GM23338 (cell line): ENCODE measurements at regions not wholly inside any gene's neighbourhood (a gene's known extent, or its start where the extent isn't known, plus 50 kb on each side); places are given as distances from the start of the nearest gene placed in this dataset.

Source experiments
- ATAC-seq: fragments of 200-7000 bp; cut with Tn5 transposase; 3 replicates; pipeline ENCODE4 v1.9.1; 2020
- DNase-seq: peaks from one replicate; pipeline ENCODE4 v3.0.0-alpha.2; 2015; ENCODE audit warnings: low spot score
- H2AFZ ChIP-seq: fragments of 200-600 bp; sonication (generic); 2 replicates; pipeline ENCODE4 v1.8.0; 2016; ENCODE audit warnings: antibody characterized with exemption, mild to moderate bottlenecking, moderate library complexity
- H3F3A ChIP-seq: fragments of 200-600 bp; sonication (generic); replicated peaks from 2 replicates; pipeline ENCODE4 v1.8.0; 2017; ENCODE audit warnings: antibody characterized with exemption, mixed run types, low read depth
- H3K27ac ChIP-seq: fragments of 200-600 bp; sonication (generic); 2 replicates; pipeline ENCODE4 v1.6.1; 2016; ENCODE audit warnings: low read depth
- H3K27me3 ChIP-seq: fragments of 200-600 bp; sonication (generic); 2 replicates; pipeline ENCODE4 v1.8.0; 2016; ENCODE audit warnings: mild to moderate bottlenecking, mixed run types, moderate library complexity; ENCODE audit not compliant: insufficient read depth
- H3K36me3 ChIP-seq: fragments of 200-600 bp; sonication (generic); 2 replicates; pipeline ENCODE4 v1.8.0; 2016; ENCODE audit warnings: mild to moderate bottlenecking; ENCODE audit not compliant: insufficient read depth
- H3K4me1 ChIP-seq: fragments of 200-600 bp; sonication (generic); 2 replicates; pipeline ENCODE4 v1.8.0; 2016; ENCODE audit warnings: mild to moderate bottlenecking, moderate library complexity; ENCODE audit not compliant: insufficient read depth
- H3K4me2 ChIP-seq: fragments of 200-600 bp; sonication (generic); 2 replicates; pipeline ENCODE4 v1.7.1; 2017; ENCODE audit warnings: mixed run types
- H3K4me3 ChIP-seq: fragments of 200-600 bp; sonication (generic); 2 replicates; pipeline ENCODE4 v1.6.1; 2016; ENCODE audit warnings: mixed run types
- H3K79me2 ChIP-seq: fragments of 200-600 bp; sonication (generic); replicated peaks from 2 replicates; pipeline ENCODE4 v1.8.0; 2017; ENCODE audit warnings: mild to moderate bottlenecking; ENCODE audit not compliant: insufficient read depth
- H3K9me2 ChIP-seq: fragments of 200-600 bp; sonication (generic); 2 replicates; pipeline ENCODE4 v1.8.0; 2017; ENCODE audit not compliant: insufficient read depth
- H4K20me1 ChIP-seq: fragments of 200-600 bp; sonication (generic); replicated peaks from 2 replicates; pipeline ENCODE4 v1.8.0; 2017; ENCODE audit warnings: mild to moderate bottlenecking; ENCODE audit not compliant: insufficient read depth
- H3K27ac Mint-ChIP-seq: 2 replicates; pipeline ENCODE4 v1.8.0; 2020; ENCODE audit warnings: inconsistent platforms, mild to moderate bottlenecking, moderate library complexity, mixed read lengths
- H3K27me3 Mint-ChIP-seq: 3 replicates; pipeline ENCODE4 v1.8.0; 2022; ENCODE audit warnings: low read depth, mild to moderate bottlenecking, moderate library complexity, mixed read lengths, inconsistent platforms; ENCODE audit not compliant: insufficient read depth, poor library complexity
- H3K36me3 Mint-ChIP-seq: 3 replicates; pipeline ENCODE4 v1.8.0; 2021; ENCODE audit warnings: low read depth, mild to moderate bottlenecking, inconsistent platforms, moderate library complexity, mixed read lengths
- H3K4me1 Mint-ChIP-seq: 3 replicates; pipeline ENCODE4 v1.8.0; 2020; ENCODE audit warnings: mild to moderate bottlenecking, inconsistent platforms, mixed read lengths
- H3K4me3 Mint-ChIP-seq: 3 replicates; pipeline ENCODE4 v1.8.0; 2021; ENCODE audit warnings: moderate library complexity, mild to moderate bottlenecking, inconsistent platforms, mixed read lengths
- H3K9me3 Mint-ChIP-seq: 3 replicates; pipeline ENCODE4 v1.8.0; 2020; ENCODE audit warnings: moderate library complexity, mild to moderate bottlenecking, inconsistent platforms, mixed read lengths
- JUNB ChIP-seq: IDR thresholded peaks from one replicate; pipeline ENCODE4 v1.6.1; 2016; ENCODE audit warnings: antibody characterized with exemption; ENCODE audit not compliant: unreplicated experiment
- NANOG ChIP-seq: IDR thresholded peaks from 2 replicates; pipeline ENCODE4 v1.6.1; 2016; ENCODE audit warnings: antibody characterized with exemption, borderline replicate concordance
- POLR2AphosphoS5 ChIP-seq: IDR thresholded peaks from 2 replicates; pipeline ENCODE4 v1.6.1; 2016; ENCODE audit warnings: antibody characterized with exemption, low read depth
- ZNF331 ChIP-seq: fragments of 250-450 bp; sonication (Bioruptor Pico); IDR thresholded peaks from 2 replicates; pipeline ENCODE4 v1.5.0; 2020; ENCODE audit warnings: low read depth, mild to moderate bottlenecking, moderate library complexity
- TF ChIP-seq, protein P1 (sequence below): fragments of 250-450 bp; sonication (Bioruptor Pico); IDR thresholded peaks from 2 replicates; pipeline ENCODE4 v1.5.0; 2020; ENCODE audit warnings: mild to moderate bottlenecking, moderate library complexity
- TF ChIP-seq, protein P2 (sequence below): IDR thresholded peaks from 2 replicates; pipeline ENCODE4 v1.6.1; 2016; ENCODE audit warnings: antibody characterized with exemption
- TF ChIP-seq, protein P3 (sequence below): IDR thresholded peaks from one replicate; pipeline ENCODE4 v1.6.1; 2018; ENCODE audit warnings: antibody characterized with exemption; ENCODE audit not compliant: unreplicated experiment
- TF ChIP-seq, protein P4 (sequence below), 2 experiments: fragments of 200-600 bp in 1 of 2; sonication (generic) in 1 of 2; conservative IDR thresholded peaks; 2 replicates each; pipeline versions ENCODE4 v1.5.1 to v1.6.1; 2016 to 2017; ENCODE audit warnings: antibody characterized with exemption in 2 of 2, low read depth in 2 of 2, mild to moderate bottlenecking in 2 of 2, moderate library complexity in 1 of 2

DNA sequence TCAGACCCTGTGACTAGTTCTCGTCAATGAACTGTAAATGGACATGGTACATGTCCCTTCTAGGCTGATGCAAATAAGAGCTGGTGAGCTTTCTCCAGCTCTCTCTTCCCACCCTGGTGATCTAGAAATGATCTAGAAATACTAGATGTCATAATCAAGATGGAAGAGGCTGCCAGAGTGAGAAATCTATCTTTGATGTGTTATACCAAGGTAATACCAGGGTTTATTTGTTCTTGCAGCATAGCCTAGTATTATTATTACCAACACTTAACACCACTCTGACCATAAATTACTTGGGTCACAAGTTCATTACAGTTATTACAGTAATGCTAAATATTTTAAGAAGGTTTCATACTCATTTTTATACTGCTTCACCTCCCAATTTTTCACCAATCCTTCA, 138.4 kb upstream of the LMCD1 start (continued):
- TF ChIP-seq, protein P1, sequence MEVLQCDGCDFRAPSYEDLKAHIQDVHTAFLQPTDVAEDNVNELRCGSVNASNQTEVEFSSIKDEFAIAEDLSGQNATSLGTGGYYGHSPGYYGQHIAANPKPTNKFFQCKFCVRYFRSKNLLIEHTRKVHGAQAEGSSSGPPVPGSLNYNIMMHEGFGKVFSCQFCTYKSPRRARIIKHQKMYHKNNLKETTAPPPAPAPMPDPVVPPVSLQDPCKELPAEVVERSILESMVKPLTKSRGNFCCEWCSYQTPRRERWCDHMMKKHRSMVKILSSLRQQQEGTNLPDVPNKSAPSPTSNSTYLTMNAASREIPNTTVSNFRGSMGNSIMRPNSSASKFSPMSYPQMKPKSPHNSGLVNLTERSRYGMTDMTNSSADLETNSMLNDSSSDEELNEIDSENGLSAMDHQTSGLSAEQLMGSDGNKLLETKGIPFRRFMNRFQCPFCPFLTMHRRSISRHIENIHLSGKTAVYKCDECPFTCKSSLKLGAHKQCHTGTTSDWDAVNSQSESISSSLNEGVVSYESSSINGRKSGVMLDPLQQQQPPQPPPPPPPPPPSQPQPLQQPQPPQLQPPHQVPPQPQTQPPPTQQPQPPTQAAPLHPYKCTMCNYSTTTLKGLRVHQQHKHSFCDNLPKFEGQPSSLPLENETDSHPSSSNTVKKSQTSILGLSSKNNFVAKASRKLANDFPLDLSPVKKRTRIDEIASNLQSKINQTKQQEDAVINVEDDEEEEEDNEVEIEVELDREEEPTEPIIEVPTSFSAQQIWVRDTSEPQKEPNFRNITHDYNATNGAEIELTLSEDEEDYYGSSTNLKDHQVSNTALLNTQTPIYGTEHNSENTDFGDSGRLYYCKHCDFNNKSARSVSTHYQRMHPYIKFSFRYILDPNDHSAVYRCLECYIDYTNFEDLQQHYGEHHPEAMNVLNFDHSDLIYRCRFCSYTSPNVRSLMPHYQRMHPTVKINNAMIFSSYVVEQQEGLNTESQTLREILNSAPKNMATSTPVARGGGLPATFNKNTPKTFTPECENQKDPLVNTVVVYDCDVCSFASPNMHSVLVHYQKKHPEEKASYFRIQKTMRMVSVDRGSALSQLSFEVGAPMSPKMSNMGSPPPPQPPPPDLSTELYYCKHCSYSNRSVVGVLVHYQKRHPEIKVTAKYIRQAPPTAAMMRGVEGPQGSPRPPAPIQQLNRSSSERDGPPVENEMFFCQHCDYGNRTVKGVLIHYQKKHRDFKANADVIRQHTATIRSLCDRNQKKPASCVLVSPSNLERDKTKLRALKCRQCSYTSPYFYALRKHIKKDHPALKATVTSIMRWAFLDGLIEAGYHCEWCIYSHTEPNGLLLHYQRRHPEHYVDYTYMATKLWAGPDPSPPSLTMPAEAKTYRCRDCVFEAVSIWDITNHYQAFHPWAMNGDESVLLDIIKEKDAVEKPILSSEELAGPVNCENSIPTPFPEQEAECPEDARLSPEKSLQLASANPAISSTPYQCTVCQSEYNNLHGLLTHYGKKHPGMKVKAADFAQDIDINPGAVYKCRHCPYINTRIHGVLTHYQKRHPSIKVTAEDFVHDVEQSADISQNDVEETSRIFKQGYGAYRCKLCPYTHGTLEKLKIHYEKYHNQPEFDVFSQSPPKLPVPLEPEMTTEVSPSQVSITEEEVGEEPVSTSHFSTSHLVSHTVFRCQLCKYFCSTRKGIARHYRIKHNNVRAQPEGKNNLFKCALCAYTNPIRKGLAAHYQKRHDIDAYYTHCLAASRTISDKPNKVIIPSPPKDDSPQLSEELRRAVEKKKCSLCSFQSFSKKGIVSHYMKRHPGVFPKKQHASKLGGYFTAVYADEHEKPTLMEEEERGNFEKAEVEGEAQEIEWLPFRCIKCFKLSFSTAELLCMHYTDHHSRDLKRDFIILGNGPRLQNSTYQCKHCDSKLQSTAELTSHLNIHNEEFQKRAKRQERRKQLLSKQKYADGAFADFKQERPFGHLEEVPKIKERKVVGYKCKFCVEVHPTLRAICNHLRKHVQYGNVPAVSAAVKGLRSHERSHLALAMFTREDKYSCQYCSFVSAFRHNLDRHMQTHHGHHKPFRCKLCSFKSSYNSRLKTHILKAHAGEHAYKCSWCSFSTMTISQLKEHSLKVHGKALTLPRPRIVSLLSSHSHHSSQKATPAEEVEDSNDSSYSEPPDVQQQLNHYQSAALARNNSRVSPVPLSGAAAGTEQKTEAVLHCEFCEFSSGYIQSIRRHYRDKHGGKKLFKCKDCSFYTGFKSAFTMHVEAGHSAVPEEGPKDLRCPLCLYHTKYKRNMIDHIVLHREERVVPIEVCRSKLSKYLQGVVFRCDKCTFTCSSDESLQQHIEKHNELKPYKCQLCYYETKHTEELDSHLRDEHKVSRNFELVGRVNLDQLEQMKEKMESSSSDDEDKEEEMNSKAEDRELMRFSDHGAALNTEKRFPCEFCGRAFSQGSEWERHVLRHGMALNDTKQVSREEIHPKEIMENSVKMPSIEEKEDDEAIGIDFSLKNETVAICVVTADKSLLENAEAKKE: no peak
- TF ChIP-seq, protein P2, sequence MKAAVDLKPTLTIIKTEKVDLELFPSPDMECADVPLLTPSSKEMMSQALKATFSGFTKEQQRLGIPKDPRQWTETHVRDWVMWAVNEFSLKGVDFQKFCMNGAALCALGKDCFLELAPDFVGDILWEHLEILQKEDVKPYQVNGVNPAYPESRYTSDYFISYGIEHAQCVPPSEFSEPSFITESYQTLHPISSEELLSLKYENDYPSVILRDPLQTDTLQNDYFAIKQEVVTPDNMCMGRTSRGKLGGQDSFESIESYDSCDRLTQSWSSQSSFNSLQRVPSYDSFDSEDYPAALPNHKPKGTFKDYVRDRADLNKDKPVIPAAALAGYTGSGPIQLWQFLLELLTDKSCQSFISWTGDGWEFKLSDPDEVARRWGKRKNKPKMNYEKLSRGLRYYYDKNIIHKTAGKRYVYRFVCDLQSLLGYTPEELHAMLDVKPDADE: no peak

DNA sequence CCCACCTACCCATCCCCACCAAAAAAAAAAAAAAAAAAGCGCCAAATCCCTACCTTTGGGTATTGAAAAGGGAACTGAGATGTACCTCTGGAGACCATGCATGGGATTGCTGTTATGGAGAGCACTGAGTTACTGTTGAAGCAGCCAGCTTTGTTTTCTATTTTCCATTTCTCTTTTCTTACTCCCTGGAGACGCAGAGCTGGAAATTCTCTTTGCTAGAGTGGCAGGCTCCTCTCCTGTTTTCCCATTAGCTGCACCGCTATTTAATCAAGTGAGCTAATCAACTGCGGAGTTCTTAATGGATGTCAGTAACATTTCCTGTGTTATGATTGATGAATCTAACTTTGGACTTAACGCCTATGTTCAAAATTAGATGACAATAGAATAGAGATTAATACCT, 136.1 kb upstream of the LMCD1 start:
- peaks cover 3% of the 10 kb centered on the region for H3K9me2 ChIP-seq
- H3K36me3 Mint-ChIP-seq: no peaks in the 10 kb centered on the region
- ATAC-seq: no peak
- H3K4me2 ChIP-seq: no peak overlapping the region
- no peak overlapping the region for H3K4me3 Mint-ChIP-seq
- H4K20me1 ChIP-seq: no peaks in the 10 kb centered on the region
- H3K27me3 Mint-ChIP-seq: no peaks in the 10 kb centered on the region
- H3K27me3 ChIP-seq: no peaks in the 10 kb centered on the region
- no peaks in the 10 kb centered on the region for H3K79me2 ChIP-seq
- no peak overlapping the region for H3K27ac Mint-ChIP-seq
- no peak overlapping the region for H2AFZ ChIP-seq
- H3K4me1 Mint-ChIP-seq: peaks cover 3% of the 10 kb centered on the region; the same call in 2 of the 3 replicates
- no peak for DNase-seq
- H3K4me1 ChIP-seq: no peaks in the 10 kb centered on the region
- no peak overlapping the region for H3K27ac ChIP-seq
- no peaks in the 10 kb centered on the region for H3K9me3 Mint-ChIP-seq
- H3F3A ChIP-seq: no peaks in the 10 kb centered on the region
- no peak overlapping the region for H3K4me3 ChIP-seq
- H3K36me3 ChIP-seq: no peaks in the 10 kb centered on the region
- no peak for TF ChIP-seq JUNB
- TF ChIP-seq, protein P3, sequence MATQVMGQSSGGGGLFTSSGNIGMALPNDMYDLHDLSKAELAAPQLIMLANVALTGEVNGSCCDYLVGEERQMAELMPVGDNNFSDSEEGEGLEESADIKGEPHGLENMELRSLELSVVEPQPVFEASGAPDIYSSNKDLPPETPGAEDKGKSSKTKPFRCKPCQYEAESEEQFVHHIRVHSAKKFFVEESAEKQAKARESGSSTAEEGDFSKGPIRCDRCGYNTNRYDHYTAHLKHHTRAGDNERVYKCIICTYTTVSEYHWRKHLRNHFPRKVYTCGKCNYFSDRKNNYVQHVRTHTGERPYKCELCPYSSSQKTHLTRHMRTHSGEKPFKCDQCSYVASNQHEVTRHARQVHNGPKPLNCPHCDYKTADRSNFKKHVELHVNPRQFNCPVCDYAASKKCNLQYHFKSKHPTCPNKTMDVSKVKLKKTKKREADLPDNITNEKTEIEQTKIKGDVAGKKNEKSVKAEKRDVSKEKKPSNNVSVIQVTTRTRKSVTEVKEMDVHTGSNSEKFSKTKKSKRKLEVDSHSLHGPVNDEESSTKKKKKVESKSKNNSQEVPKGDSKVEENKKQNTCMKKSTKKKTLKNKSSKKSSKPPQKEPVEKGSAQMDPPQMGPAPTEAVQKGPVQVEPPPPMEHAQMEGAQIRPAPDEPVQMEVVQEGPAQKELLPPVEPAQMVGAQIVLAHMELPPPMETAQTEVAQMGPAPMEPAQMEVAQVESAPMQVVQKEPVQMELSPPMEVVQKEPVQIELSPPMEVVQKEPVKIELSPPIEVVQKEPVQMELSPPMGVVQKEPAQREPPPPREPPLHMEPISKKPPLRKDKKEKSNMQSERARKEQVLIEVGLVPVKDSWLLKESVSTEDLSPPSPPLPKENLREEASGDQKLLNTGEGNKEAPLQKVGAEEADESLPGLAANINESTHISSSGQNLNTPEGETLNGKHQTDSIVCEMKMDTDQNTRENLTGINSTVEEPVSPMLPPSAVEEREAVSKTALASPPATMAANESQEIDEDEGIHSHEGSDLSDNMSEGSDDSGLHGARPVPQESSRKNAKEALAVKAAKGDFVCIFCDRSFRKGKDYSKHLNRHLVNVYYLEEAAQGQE: no peak
- TF ChIP-seq ZNF331: no peak
- TF ChIP-seq, protein P2: no peak
- TF ChIP-seq NANOG: no peak
- TF ChIP-seq POLR2AphosphoS5: no peak
- TF ChIP-seq, protein P4, sequence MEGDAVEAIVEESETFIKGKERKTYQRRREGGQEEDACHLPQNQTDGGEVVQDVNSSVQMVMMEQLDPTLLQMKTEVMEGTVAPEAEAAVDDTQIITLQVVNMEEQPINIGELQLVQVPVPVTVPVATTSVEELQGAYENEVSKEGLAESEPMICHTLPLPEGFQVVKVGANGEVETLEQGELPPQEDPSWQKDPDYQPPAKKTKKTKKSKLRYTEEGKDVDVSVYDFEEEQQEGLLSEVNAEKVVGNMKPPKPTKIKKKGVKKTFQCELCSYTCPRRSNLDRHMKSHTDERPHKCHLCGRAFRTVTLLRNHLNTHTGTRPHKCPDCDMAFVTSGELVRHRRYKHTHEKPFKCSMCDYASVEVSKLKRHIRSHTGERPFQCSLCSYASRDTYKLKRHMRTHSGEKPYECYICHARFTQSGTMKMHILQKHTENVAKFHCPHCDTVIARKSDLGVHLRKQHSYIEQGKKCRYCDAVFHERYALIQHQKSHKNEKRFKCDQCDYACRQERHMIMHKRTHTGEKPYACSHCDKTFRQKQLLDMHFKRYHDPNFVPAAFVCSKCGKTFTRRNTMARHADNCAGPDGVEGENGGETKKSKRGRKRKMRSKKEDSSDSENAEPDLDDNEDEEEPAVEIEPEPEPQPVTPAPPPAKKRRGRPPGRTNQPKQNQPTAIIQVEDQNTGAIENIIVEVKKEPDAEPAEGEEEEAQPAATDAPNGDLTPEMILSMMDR (conservative IDR thresholded peaks at IDR 0.05; ENCODE audit: low read depth in 2 of 2): no peak
